Fibroblast of villous mesenchyme (primary cell): ENCODE measurements at regions not wholly inside any gene's neighbourhood (a gene's known extent, or its start where the extent isn't known, plus 50 kb on each side); places are given as distances from the start of the nearest gene placed in this dataset.

Experiments
- DNase-seq: peaks from one replicate; pipeline ENCODE4 v3.0.0-alpha.2; 2010; ENCODE audit warnings: low read depth
- H3K4me3 ChIP-seq: 2 replicates; pipeline ENCODE4 v1.5.1; 2011; ENCODE audit warnings: low read depth, mild to moderate bottlenecking, low read length
- TF ChIP-seq, protein P1 (sequence below): IDR thresholded peaks from 2 replicates; pipeline ENCODE4 v1.5.1; 2012; ENCODE audit warnings: low read depth, mild to moderate bottlenecking, low read length; ENCODE audit not compliant: insufficient read depth

DNA sequence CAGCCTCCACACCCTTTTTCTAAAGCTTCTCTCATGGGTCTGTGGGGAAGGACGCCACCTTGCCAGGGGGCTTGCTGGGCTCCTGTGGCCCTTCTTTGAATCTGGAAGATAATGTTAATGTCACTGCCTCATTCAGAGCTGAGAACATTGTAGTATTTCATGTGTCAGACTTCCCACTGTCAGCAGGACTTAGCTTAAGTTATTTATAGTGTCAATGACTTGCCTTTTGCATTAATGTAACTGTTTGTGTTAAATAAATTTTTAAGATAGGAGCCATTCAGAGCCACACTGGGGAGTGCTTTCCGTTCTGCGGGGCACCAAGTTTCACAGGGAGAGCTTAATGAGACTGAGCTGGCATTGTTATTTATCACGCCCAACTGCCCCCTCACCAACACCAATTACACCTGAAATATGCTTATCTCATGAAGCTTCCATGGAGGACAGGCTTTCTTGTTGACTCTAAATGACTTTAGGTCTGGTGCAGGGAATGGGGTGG lies 226.9 kb upstream of the UBL3 start:
- no peak overlapping the region for H3K4me3 ChIP-seq
- DNase-seq: no peak
- TF ChIP-seq, protein P1, sequence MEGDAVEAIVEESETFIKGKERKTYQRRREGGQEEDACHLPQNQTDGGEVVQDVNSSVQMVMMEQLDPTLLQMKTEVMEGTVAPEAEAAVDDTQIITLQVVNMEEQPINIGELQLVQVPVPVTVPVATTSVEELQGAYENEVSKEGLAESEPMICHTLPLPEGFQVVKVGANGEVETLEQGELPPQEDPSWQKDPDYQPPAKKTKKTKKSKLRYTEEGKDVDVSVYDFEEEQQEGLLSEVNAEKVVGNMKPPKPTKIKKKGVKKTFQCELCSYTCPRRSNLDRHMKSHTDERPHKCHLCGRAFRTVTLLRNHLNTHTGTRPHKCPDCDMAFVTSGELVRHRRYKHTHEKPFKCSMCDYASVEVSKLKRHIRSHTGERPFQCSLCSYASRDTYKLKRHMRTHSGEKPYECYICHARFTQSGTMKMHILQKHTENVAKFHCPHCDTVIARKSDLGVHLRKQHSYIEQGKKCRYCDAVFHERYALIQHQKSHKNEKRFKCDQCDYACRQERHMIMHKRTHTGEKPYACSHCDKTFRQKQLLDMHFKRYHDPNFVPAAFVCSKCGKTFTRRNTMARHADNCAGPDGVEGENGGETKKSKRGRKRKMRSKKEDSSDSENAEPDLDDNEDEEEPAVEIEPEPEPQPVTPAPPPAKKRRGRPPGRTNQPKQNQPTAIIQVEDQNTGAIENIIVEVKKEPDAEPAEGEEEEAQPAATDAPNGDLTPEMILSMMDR: no peak

DNA sequence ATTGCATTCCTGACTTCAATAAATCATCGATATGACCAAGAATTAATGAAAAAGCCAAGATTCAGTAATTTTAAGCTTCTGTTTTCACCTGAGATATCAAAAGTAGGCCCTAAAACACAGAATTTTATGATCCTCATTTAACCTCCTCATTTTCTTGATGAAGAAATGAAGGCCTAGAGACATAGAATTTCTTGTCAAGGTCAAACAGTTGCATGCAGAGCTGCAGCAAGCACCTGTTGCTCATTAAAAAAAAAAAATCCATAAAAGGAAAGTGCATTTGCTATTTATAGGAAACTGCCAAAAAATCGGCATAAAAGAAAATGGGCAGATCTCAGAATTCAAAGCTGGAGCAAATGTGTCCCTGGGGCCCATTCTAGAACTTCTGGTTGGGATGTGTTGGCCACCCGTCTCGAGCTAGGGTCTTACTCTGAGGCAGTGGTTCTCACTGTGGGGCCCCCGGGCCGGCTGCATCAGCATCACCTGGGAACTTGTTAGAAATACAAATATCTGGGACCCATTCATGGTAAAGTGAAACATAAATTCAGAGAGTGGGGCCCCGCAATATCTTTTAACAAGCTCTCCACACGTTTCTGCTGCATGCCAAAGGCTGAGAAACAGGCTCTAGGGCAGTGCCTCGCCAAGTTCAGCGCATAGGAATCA lies 224.7 kb upstream of the UBL3 start:
- no peak overlapping the region for H3K4me3 ChIP-seq
- DNase-seq: no peak
- TF ChIP-seq, protein P1: no peak

DNA sequence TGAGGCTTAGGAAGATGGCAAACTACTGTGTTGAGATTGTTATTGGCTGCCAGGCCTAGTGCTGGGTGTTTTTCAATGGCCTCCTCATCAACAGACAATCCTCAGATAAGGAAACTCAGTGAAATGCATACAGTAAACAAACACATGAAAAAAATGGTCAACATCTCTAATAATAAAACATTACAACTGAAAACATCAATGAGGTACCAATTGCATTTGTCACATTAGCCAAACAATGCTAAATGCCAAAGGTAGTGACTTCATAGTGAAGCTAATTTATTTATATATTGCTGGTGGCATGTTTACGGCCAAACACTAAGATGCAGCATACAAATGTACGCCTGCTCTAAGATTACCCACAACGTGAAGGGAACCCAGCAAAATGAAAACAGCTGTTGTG lies 224.0 kb upstream of the UBL3 start:
- DNase-seq: peak; percentile 33
- TF ChIP-seq, protein P1: no peak

DNA sequence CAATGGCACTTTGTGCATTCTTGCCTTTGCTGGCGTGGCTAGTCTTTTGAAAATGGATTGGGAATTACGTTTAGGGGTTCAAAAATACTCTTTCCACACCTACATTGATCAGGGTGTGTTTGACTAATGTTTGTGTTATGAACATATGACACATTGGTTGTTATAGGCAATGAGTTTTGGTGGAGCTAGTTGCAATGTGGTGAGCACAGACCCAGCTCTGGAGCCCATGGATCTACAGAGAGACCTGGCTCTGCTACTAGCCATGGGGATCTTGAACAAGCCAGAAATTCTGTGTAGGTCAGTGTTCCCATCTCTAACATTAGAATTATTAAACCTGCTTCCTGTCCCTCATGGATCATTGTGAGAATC lies 222.4 kb upstream of the UBL3 start:
- no peak for DNase-seq
- no peak overlapping the region for H3K4me3 ChIP-seq
- TF ChIP-seq, protein P1: no peak

More for the DNA sequence above, 224.0 kb upstream of the UBL3 start:
- no peak overlapping the region for H3K4me3 ChIP-seq

DNA sequence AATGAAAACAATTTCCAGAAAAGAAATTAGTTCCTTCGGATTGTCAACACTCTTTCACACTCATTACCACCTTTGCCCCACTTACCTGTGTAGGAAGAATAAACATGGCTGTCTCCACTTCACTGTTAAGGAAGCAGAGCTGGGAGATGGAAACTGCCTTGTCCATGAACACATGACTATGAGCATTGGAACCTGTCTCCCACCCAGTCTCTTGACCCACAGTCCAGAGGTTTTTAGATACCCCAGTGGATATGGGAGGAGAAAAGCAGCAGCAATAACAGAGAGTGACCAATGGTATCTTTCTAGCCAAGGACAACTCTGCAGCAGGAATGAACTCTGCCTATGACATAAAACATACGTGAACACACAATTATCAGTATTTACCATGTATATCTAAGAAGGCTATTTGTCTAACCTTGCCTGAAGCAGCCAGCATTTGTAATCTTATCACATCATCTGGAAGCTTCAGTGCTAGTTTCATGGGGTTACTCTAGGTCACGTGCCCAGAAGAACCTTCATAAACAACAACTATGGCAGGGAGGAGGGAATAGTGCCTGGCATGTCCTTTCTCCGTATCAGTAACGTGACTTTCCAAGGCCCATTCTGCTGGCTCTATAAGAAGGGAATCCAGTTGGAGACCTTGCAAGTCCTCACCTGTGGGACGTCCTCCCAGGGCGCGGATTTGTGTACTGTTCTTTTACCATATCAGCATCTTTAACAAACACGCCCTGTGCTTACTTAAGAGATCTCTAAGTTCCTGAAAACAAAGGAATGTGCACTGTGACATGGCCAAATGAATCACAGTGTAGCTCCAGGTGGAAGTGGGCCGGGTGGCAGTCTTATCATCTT lies 221.8 kb upstream of the UBL3 start:
- TF ChIP-seq, protein P1: no peak
- DNase-seq: no peak
- no peak overlapping the region for H3K4me3 ChIP-seq

DNA sequence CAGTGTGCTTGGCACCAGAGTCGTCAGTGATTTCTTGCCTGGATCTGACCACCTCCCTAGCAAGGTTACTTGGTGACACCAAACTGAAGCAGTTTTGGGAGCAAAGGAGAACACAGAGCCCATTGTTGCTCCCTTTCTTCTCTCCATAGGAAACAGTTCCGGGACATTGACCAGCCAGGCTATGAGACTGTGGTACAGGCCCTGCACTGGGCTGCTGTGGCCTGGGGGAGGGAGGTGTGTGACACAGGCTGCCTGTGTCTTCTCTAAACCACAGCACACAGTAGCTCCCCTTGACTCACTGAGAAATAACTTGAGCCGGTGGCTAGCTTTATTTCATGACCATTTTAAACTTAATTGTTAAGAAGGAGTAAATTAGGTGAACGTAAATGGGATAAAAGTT lies 214.8 kb upstream of the UBL3 start:
- TF ChIP-seq, protein P1: no peak
- no peak overlapping the region for H3K4me3 ChIP-seq
- DNase-seq: no peak

DNA sequence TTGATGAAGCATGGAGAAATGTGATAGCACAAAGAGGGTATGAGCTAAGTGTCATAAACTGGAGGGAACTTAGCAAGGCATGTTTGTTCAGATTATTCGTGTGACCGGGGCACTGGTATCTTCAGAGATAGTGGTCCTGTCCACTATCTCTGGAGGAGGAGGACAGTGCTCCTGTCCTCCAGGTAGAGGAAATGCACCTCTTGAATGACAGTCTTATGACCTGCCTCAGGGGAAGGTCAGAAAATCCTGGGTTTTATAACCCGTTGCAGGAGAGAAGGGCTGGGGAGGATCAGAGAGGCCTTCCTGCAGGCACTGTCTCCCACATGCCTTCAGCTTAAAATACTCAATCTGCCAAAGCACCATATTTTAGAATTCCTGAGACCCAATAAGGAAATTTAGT lies 213.5 kb upstream of the UBL3 start:
- no peak for DNase-seq
- H3K4me3 ChIP-seq: no peak overlapping the region
- TF ChIP-seq, protein P1: no peak
